NCI-H510A treated with DMSO at 0.1 percent for 48 hours (cell line): ENCODE measurements at regions not wholly inside any gene's neighbourhood (a gene's known extent, or its start where the extent isn't known, plus 50 kb on each side); places are given as distances from the start of the nearest gene placed in this dataset.
"Not testable (repeated sequence)": the region's sequence is repeated elsewhere in the genome, so short reads cannot be mapped to it uniquely, and the experiment has no call there.

Experiments used
- DNase-seq: peaks from one replicate; lab custom pipeline; 2025; lab: John Stamatoyannopoulos, UW

DNA sequence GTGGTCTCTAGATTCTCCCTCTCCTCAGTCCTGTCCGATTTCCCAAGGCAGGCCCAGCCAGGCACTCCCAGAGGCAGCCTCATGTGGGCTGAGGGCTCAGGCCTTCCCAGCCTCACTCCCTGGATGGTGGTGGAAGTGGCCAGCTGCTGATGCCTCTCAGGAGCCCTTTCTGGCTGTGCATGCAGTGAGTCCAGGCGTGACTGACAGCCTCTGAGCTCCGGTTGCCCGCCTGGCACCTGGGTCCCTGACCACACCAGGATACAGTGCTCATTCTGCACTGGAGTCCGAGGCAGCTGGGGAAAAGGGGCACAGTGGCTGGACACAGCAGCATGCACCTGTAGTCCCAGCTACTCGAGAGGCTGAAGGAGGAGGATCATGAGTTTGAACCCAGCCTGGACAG is 132.6 kb downstream of the CUL2 start:
- DNase-seq, result no peak

DNA sequence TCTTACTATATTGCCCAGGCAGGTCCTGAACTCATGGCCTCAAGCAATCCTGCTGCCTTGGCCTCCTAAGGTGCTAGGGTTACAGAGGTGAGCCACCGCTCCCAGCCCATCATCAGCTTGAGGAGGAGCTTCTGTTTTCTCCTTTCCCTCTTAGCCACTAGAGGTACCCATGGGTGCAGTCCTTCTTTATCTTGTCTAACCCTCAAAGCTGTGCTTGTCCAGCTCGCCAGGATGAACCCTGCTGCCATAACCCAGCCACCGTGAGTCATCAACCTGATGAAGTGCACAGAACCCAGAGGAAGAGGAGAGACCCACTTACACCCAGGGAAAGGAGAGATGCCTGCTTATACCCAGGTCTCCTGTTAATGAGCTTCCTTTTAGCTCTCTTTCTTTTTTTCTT is 133.4 kb downstream of the CUL2 start:
- DNase-seq, result no peak

DNA sequence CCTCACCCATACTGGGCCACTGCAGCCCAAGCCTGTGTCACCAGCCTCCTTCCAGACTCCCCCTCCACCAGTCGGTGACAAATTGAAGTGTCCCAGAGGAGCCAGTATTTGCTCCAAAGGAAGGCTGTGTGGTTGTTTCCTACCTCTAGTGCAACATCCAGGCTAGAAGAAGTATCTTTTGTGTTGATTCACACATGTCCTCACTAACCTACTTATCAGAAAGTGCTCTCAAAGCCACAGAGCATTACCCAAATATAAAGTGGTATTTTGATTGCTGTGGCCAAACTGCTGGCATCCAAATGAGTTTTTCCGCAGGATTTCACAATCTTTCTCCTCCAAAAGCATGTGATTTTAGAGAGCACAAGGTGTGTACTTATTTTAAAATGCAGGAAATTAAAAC is 134.8 kb downstream of the CUL2 start:
- no peak for DNase-seq

- peak; percentile 73 for DNase-seq
Measured at GRCh38 chr10:34954142-34954541, 136.0 kb downstream of the CUL2 start.

DNA sequence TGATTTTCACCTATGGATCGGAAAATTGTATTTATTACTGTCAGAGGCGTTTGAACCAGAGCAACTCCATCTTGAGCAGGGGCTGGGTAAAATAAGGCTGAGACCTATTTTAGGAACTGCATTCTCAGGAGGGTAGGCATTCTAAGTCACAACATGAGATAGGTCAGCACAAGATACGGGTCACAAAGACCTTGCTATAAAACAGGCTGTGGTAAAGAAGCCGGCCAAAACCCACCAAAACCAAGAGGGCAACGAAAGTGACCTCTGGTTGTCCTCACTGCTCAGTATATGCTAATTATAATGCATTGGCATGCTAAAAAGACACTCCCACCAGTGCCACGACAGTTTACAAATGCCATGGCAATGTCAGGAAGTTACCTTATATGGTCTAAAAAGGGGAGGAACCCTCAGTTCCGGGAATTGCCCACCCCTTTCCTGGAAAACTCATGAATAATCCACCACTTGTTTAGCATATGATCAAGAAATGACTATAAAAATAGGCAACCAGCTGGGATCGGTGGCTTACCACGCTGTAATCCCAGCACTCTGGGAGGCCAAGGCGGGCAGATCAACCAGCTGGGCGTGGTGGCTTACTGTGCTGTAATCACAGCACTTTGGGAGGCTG is 136.3 kb upstream of the PARD3 start:
- DNase-seq, result not testable (repeated sequence)

- not testable (repeated sequence) for DNase-seq
Measured at GRCh38 chr10:34945951-34946522, 130.9 kb upstream of the PARD3 start.

DNA sequence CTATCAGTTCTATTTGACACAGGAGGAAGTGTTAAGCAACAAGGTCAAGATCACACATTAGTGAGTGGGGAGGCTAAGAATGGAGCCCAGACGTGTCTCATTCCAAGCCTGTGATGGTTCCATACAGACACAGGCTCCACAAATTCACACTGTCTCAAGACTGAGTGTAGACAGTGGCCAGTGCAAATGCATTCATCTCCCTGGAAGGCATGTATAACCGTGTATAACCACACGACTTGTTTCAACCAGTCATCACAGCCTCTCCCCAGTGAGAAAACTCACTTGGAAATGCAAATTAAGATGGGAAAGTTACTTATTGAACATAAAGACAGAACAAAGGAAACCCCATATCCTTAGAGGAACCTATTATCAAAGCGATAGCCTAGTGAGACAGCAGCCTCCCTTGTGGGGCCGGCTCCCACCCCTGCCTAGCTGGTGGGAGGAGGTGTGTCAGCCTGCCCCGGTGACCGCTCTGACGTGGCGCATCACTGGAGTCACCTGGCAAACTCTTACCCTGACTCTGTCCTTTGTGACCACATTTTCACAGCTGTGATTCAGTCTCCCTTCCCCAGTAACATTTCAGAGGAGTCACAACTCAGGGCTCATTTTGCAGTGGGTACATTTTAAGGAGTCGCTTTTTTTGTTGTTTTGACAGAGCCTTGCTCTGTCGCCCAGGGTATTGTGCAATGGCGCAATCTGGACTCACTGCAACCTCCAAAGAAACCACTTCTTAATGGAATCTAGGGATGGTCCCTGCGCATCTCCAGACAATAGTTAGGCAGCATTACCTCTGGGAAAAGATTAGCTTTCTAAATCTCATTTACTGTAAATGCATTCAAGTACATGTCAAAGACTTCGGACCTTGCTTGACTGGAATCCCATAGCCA is 126.6 kb upstream of the PARD3 start:
- no peak for DNase-seq

DNA sequence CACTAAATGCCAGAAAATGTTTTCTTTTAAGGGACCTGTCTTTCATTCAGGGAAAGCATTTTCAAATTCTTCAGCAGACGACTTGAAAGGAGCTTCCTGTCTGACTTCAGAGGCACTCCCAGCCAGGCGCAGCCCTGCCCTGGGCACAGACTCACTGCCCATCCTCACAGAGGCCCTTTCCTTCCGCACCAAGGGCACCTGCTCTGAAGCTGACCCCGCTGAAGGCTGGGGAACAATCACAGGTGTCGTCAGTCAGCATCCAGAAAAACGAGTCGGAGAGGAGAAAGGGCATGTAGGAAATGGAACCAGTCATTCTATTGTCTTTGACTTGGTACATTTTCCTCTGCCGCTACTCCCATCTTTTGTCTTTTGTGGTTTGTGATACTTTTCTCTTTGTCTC is 125.3 kb upstream of the PARD3 start:
- DNase-seq, result no peak

DNA sequence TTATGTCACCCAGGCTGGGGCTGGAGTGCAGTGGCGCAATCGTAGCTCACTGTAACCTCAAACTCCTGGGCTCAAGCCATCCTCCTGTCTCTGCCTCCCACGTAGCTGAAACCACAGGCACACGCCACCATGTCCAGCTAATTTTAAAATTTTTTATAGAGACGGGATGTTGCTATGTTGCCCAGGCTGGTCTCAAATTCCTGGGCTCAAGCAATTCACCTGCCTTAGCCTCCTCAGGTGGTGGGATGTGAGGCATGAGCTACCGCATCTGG is 123.2 kb upstream of the PARD3 start:
- no peak for DNase-seq

DNA sequence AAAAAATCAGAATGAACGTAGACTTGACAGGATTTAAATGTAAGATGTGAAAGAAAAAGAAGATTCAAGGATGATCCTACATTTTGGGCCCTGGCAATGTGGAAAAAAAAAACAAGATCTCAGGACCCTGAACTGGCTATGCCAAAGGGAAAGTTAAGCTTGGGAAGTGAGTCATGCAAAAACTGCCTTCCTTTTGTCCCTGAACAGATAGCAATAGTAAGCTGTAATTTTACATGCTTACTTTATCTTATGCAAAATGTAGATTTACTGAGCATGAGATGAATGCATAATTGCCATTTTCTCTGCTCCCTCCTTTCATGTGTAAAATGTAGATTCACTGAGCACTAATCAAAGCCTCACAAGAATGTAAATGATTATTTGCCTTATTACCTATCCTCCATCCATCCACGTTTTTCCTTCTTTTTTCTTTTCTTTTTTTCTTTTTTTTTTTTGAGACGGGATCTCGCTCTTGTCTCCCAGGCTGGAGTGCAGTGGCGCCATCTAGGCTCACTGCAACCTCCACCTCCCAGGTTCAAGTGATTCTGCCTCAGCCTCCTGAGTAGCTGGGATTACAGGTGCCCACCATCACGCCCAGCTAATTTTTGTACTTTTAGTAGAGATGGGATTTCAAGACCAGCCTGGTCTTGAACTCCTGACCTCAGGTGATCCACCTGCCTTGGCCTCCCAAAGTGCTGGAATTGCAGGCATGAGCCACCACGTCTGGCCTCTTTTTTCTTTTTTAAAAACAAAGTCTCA is 122.7 kb upstream of the PARD3 start:
- not testable (repeated sequence) for DNase-seq

DNA sequence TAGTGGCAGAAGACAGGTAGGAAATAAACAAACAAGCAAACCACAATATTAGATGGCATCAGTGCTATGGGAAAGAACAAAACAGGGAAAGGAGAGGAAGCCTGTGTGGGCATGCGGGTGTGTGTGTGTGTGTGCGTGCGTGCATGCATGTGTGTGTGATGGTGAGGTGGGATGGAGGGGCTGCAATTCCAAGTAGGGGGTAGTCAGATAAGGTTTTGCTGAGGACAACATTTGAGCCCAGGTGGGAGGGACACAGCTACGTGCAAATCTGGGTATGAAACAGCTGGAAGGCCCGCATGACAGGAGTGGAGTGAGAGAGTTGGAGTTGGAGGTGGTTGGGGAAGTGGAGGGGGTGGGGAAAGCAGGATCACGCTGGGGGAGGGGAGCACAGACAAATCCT is 121.0 kb upstream of the PARD3 start:
- no peak for DNase-seq

DNA sequence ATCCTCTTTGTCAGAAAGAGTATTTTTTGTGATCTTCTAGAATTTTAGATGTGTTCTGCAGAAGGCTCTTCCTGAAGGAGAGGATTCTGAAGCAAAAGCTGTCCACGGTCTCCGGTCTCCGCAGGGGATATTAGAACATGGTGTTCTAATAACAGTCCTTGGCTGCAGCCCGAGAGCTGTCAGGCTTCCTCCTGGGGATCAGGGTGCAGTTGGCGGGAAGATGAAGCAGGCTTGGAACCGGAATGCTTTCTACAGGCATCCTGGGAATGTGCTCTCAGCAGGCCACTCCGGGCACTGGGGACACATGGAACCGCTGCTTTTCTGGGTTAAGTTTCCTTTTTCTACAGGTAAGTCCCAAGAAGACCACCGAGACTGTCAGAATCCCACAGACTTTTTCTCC is 118.6 kb upstream of the PARD3 start:
- DNase-seq, result no peak

DNA sequence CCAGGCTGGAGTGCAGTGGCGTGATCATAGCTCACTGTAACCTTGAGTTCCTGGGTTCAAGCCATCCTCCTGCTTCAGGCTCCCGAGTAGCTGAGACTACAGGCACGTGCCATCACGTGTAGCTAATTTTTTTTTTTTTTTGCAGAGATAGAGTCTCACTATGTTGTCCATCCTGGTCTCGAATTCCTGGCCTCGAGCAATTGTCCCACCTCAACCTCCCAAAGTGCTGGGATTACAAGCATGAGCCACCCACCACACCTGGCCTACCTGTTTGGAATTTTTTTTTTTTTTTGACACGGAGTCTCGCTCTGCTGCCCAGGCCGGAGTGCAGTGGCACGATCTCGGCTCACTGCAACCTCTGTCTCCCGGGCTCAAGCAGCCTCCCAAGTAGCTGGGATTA is 117.1 kb upstream of the PARD3 start:
- DNase-seq, result no peak

- no peak for DNase-seq
Measured at GRCh38 chr10:34931216-34931615, 116.1 kb upstream of the PARD3 start.

DNA sequence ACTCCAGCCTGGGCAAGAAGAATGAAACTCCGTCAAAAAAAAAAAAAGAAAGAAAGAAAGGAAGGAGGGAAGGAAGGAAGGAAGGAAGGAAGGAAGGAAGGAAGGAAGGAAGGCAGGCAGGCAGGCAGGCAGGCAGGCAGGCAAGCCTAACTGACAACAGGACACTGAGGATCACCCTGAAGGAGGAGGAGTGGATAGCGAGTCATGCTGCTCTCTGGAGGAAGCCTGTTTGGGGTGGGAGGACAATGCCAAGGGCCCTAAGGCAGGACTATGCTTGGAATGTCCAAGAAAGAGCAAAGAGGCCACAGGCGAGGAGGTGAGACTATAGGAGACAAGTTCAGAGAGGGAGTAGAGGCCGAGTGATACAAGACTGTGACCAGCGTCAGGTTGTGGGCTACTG is 107.0 kb upstream of the PARD3 start:
- DNase-seq, result no peak

- no peak for DNase-seq
Measured at GRCh38 chr10:34920578-34920977, 105.5 kb upstream of the PARD3 start.

GRCh38 chr10:34918776-34919315 is 103.8 kb upstream of the PARD3 start:
- DNase-seq, result peak; percentile 59

DNA sequence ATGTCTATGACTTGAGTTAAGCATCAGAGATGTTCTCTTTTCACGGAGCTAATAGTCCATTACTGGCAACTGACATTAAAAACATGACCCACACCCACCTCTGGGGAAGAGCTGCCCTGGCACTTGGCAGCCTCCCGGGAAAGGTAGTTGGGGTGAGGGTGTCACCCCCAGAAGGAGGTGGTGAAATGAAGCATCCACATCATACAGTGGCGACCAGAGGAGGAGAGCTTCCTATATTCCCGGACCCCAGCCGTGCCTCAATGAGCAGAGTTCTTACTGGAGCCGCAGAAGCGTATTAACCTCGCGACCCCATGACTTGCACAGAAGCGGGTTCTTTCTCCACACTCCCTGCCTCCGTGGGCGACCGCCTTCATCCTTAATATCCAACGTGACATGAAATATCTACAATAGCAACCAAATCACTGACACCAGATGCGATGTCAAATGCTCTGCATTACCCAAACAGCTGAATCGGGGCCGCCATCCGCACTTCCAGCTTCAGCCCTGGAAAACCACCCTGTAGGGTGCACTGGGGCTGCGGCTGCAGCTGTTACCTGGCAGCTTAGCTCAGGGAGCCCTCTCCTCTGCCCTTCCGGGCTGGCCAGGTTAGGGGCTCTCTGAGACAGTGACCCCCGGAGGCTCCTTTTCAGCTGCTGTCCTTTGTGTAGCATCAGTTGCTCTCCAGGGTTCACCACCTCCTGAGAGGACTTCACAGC is 103.1 kb upstream of the PARD3 start:
- no peak for DNase-seq

DNA sequence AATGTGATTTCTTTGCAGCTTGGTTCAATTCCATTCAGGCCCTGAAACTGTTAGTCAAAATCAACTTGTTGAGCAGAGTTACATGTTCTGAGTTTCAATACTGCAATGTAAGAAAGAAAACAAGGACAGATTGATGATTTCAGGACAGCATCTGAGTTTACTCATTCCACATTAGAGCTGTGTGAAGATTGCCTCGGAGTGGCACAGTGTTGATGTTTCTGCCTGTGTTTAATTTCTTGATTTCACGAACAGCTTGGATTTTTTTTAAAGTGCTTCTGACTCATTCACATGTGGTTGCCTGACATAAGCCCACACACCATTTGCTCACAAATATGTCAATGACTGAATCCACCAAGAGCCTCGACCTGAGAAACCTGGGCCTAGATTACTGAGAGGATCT is 101.2 kb upstream of the PARD3 start:
- no peak for DNase-seq

DNA sequence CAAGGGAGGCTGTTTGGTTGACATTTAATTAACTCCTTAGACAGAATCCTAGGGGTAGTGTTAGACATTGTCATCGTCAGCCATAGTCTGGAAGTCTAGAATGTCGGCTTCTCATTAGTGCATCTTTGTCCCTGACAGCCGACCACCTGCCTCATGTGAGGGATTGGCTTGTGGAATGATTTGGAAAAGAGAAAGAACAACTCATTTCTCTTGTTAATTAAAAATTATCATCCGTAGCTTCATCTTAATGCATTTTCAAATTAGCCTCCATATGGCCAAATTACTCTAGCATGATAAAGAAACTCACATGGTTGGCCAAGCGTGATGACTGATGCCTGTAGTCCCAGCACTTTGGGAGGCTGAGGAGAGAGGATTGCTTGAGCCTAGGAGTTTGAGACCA is 97.7 kb upstream of the PARD3 start:
- DNase-seq, result no peak

DNA sequence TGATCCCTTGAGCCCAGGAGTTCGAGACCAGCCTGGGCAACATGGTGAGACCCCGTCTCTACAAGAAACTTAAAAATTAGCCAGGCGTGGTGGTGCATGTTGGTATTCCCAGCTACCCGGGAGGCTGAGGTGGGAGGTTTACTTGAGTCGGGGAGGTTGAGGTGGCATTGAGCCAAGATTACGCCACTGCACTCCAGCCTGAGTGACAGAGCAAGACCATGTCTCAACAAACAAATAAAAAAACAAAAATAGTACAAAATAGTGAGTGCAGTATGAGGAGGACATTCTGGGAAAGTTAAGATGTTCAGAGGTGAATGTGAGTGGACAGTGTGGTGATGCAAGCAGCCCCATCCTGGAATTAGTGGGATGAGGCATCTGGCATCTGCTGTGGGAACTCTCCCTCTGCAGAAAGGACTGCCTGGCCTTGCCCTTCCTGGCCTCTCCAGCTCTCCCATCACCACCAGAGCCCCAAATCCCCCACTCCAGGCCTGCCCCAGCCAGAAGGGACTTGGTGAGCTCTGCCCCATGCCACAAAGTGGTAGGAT is 96.6 kb upstream of the PARD3 start:
- no peak for DNase-seq

- no peak for DNase-seq
Measured at GRCh38 chr10:34908481-34908880, 93.4 kb upstream of the PARD3 start.
